SK-N-SH (cell line): ENCODE measurements at regions not wholly inside any gene's neighbourhood (a gene's known extent, or its start where the extent isn't known, plus 50 kb on each side); places are given as distances from the start of the nearest gene placed in this dataset.

Source experiments
- CTCF ChIP-seq: fragments of 200-600 bp; sonication (generic); IDR thresholded peaks from 2 replicates; pipeline ENCODE4 v1.6.1; 2017; ENCODE audit warnings: antibody characterized with exemption, mild to moderate bottlenecking, moderate library complexity
- GABPA ChIP-seq: IDR thresholded peaks from 2 replicates; pipeline ENCODE4 v1.4.0; 2012; ENCODE audit warnings: low read depth, mild to moderate bottlenecking
- SIN3A ChIP-seq: IDR thresholded peaks from 2 replicates; pipeline ENCODE4 v1.6.1; 2012; ENCODE audit warnings: low read depth, mild to moderate bottlenecking, low read length, moderate library complexity, borderline replicate concordance
- TAF1 ChIP-seq: IDR thresholded peaks from 2 replicates; pipeline ENCODE4 v1.6.1; 2012; ENCODE audit warnings: low read depth, mild to moderate bottlenecking, low read length, moderate library complexity, borderline replicate concordance
- TEAD4 ChIP-seq: IDR thresholded peaks from 2 replicates; pipeline ENCODE4 v1.4.0; 2012; ENCODE audit warnings: mild to moderate bottlenecking, borderline replicate concordance; ENCODE audit not compliant: insufficient read depth
- ZBTB33 ChIP-seq: IDR thresholded peaks from 2 replicates; pipeline ENCODE4 v1.4.0; 2012; ENCODE audit warnings: low read depth, borderline replicate concordance

GRCh38 chr2:131827481-131828163, 299.9 kb downstream of the CCDC74A start:
- TF ChIP-seq SIN3A (no peak), ZBTB33 (no peak), CTCF (no peak), TEAD4 (no peak), TAF1 (no peak), GABPA (no peak)
